ENCODE measurements at regions not wholly inside any gene's neighbourhood (a gene's known extent, or its start where the extent isn't known, plus 50 kb on each side); places are given as distances from the start of the nearest gene placed in this dataset.
"Not testable (repeated sequence)": the region's sequence is repeated elsewhere in the genome, so short reads cannot be mapped to it uniquely, and the experiment has no call there.

DNA sequence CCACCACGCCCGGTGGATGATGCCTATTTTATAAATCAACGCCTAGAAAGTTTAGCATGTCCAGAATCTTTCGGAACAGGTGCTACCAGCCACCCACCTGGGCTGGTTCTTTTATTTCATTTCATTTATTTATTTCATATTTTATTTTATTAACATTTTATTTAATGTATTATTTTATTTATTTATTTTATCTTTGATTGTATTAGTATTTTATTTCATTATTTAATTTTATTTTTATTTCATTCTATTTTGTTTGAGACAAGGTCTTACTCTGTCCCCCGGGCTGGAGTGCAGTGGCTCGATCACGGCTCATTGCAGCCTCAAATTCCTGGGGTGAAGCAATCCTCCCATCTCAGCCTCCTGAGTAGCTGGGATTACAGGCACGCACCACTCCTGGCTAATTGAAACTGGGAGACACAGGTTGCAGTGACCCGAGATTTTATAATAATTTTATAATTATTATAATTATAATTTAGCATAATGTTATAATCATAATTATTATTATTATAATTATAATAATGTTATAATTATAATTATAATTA lies 187.2 kb downstream of the SHOX start:
- H3K4me3 Mint-ChIP-seq (ENCODE audit: unreplicated experiment), result no peak overlapping the region
- TF ChIP-seq, protein P1, sequence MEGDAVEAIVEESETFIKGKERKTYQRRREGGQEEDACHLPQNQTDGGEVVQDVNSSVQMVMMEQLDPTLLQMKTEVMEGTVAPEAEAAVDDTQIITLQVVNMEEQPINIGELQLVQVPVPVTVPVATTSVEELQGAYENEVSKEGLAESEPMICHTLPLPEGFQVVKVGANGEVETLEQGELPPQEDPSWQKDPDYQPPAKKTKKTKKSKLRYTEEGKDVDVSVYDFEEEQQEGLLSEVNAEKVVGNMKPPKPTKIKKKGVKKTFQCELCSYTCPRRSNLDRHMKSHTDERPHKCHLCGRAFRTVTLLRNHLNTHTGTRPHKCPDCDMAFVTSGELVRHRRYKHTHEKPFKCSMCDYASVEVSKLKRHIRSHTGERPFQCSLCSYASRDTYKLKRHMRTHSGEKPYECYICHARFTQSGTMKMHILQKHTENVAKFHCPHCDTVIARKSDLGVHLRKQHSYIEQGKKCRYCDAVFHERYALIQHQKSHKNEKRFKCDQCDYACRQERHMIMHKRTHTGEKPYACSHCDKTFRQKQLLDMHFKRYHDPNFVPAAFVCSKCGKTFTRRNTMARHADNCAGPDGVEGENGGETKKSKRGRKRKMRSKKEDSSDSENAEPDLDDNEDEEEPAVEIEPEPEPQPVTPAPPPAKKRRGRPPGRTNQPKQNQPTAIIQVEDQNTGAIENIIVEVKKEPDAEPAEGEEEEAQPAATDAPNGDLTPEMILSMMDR (IDR thresholded peaks at IDR 0.05; ENCODE audit: partially characterized antibody, unreplicated experiment), result no peak
- H3K27ac Mint-ChIP-seq (ENCODE audit: unreplicated experiment), result no peak overlapping the region
- peaks cover 4% of the 10 kb centered on the region for H3K9me3 Mint-ChIP-seq (ENCODE audit: unreplicated experiment)
- H3K4me1 Mint-ChIP-seq (ENCODE audit: low read depth, unreplicated experiment), result no peaks in the 10 kb centered on the region
- peaks cover 5% of the 10 kb centered on the region for H3K27me3 Mint-ChIP-seq (ENCODE audit: unreplicated experiment)
- no peak for DNase-seq
- H3K36me3 Mint-ChIP-seq (ENCODE audit: unreplicated experiment), result peaks cover 5% of the 10 kb centered on the region

DNA sequence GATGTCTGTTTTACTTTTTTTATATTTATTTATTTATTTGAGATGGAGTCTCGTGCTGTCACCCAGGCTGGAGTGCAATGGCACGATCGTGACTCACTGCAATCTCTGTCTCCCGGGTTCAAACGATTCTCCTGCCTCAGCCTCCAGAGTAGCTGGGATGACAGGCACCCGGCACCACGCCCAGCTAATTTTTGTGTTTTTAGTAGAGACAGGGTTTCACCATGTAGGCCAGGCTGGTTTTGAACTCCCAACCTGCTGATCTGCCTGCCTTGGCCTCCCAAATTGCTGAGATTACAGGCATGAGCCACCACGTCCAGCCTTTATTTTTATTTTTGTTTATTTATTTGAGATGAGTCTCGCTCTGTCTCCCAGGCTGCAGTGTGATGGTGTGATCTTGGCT lies 186.6 kb downstream of the SHOX start:
- not testable (repeated sequence) for H3K4me3 Mint-ChIP-seq (ENCODE audit: unreplicated experiment); H3K36me3 Mint-ChIP-seq (ENCODE audit: unreplicated experiment); H3K27ac Mint-ChIP-seq (ENCODE audit: unreplicated experiment); DNase-seq; H3K27me3 Mint-ChIP-seq (ENCODE audit: unreplicated experiment); H3K9me3 Mint-ChIP-seq (ENCODE audit: unreplicated experiment); H3K4me1 Mint-ChIP-seq (ENCODE audit: low read depth, unreplicated experiment)

DNA sequence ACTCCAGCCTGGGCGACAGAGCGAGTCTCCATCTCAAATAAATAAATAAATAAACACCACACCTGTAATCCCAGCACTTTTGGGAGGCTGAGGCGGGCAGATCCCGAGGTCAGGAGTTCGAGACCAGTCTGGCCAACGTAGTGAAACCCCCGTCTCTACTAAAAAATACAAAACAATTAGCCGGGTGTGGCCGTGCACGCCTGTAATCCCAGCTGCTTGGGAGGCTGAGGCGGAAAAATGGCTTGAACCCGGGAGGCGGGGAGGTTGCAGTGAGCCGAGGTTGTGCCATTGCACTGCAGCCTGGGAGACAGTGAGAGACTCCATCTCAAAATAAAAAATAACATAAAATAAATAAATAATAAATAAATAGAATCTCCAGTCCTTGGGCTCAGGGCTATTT lies 185.8 kb downstream of the SHOX start:
- Mint-ChIP-seq H3K36me3 (ENCODE audit: unreplicated experiment) (peaks cover 5% of the 10 kb centered on the region), H3K4me1 (ENCODE audit: low read depth, unreplicated experiment) (no peaks in the 10 kb centered on the region), H3K9me3 (ENCODE audit: unreplicated experiment) (peaks cover 4% of the 10 kb centered on the region), H3K27ac (ENCODE audit: unreplicated experiment) (no peak overlapping the region), H3K27me3 (ENCODE audit: unreplicated experiment) (peaks cover 5% of the 10 kb centered on the region), H3K4me3 (ENCODE audit: unreplicated experiment) (no peak overlapping the region)
- DNase-seq, result no peak
- TF ChIP-seq, protein P1 (IDR thresholded peaks at IDR 0.05; ENCODE audit: partially characterized antibody, unreplicated experiment), result no peak

DNA sequence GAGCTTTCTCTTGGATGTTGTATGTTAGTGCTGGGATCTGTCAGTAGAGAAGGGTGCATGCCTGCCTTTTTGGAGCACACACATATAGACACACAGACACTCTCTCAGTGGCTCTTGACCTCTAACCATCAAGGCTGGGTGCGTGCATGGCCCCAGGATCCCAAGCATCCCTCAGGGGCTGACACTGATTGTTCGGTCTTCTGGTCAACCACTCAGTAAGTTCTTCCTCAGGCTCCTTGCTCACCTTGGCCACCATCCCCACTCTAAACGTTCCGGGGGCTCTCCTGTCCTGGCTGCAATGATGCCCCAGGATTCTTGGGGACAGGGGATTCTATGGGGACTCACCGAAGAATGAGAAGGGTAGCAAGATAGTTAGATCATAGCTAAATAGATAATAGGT lies 179.6 kb downstream of the SHOX start:
- peaks cover 4% of the 10 kb centered on the region for H3K27me3 Mint-ChIP-seq (ENCODE audit: unreplicated experiment)
- no peaks in the 10 kb centered on the region for H3K9me3 Mint-ChIP-seq (ENCODE audit: unreplicated experiment)
- H3K27ac Mint-ChIP-seq (ENCODE audit: unreplicated experiment), result no peak overlapping the region
- H3K4me3 Mint-ChIP-seq (ENCODE audit: unreplicated experiment), result no peak overlapping the region
- no peak for DNase-seq
- H3K36me3 Mint-ChIP-seq (ENCODE audit: unreplicated experiment), result peaks cover 11% of the 10 kb centered on the region
- TF ChIP-seq, protein P1 (IDR thresholded peaks at IDR 0.05; ENCODE audit: partially characterized antibody, unreplicated experiment), result no peak
- H3K4me1 Mint-ChIP-seq (ENCODE audit: low read depth, unreplicated experiment), result peaks cover 6% of the 10 kb centered on the region

DNA sequence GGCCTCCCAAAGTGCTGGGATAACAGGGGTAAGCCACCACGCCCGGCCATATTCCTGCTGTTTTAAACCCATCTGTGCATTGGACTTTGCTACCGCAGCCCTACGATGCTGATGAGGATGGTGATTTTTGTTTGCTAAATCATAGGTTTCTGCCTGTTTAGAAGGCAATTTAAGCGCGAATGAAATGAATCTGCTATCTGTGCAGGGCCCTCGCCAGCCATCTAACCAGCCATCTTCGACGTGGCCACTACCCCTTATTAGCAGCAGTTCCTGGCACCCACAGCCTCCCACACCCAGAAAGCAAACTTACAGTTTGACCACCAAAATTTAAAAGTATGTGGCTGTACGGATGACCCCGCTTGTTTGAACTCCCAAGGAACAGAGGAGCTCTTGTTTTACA lies 178.5 kb downstream of the SHOX start:
- peaks cover 11% of the 10 kb centered on the region for H3K36me3 Mint-ChIP-seq (ENCODE audit: unreplicated experiment)
- DNase-seq, result no peak

More for the DNA sequence above, 178.5 kb downstream of the SHOX start:
- peaks cover 6% of the 10 kb centered on the region for H3K4me1 Mint-ChIP-seq (ENCODE audit: low read depth, unreplicated experiment)
- H3K27me3 Mint-ChIP-seq (ENCODE audit: unreplicated experiment), result peaks cover 4% of the 10 kb centered on the region
- H3K9me3 Mint-ChIP-seq (ENCODE audit: unreplicated experiment), result no peaks in the 10 kb centered on the region
- no peak overlapping the region for H3K27ac Mint-ChIP-seq (ENCODE audit: unreplicated experiment)
- no peak overlapping the region for H3K4me3 Mint-ChIP-seq (ENCODE audit: unreplicated experiment)
- TF ChIP-seq, protein P1 (IDR thresholded peaks at IDR 0.05; ENCODE audit: partially characterized antibody, unreplicated experiment), result no peak

All from glutamatergic neuron (in vitro differentiated cells).